DOHH2 (cell line): ENCODE measurements at regions not wholly inside any gene's neighbourhood (a gene's known extent, or its start where the extent isn't known, plus 50 kb on each side); places are given as distances from the start of the nearest gene placed in this dataset.

Source experiments
- H3F3A ChIP-seq: fragments of 200-600 bp; sonication (generic), shearing (Covaris generic); 2 replicates; pipeline ENCODE4 v1.6.0; 2016; ENCODE audit warnings: antibody characterized with exemption, mild to moderate bottlenecking; ENCODE audit not compliant: control insufficient read depth, insufficient read depth
- H3K27ac ChIP-seq: fragments of 200-600 bp; sonication (generic); 2 replicates; pipeline ENCODE4 v1.5.1; 2014; ENCODE audit warnings: low read depth, mild to moderate bottlenecking, low read length, moderate library complexity
- H3K27me3 ChIP-seq: fragments of 200-600 bp; sonication (generic); 2 replicates; pipeline ENCODE4 v1.6.1; 2014; ENCODE audit warnings: mild to moderate bottlenecking, low read length, mixed read lengths; ENCODE audit not compliant: control insufficient read depth
- H3K36me3 ChIP-seq: fragments of 200-600 bp; sonication (generic); 2 replicates; pipeline ENCODE4 v1.6.1; 2014; ENCODE audit warnings: mild to moderate bottlenecking, low read length, moderate library complexity, mixed read lengths; ENCODE audit not compliant: control insufficient read depth
- H3K4me1 ChIP-seq: fragments of 200-600 bp; sonication (generic); 2 replicates; pipeline ENCODE4 v1.6.1; 2014; ENCODE audit warnings: mild to moderate bottlenecking, low read length, mixed read lengths; ENCODE audit not compliant: control insufficient read depth
- H3K4me2 ChIP-seq: fragments of 200-600 bp; sonication (generic); 2 replicates; pipeline ENCODE4 v1.6.0; 2014; ENCODE audit warnings: mild to moderate bottlenecking, low read length, moderate library complexity
- H3K4me3 ChIP-seq: fragments of 200-600 bp; sonication (generic); 2 replicates; pipeline ENCODE4 v1.5.1; 2014; ENCODE audit warnings: mild to moderate bottlenecking, low read length, mixed read lengths
- H3K79me2 ChIP-seq: fragments of 200-600 bp; sonication (generic); 2 replicates; pipeline ENCODE4 v1.6.1; 2014; ENCODE audit warnings: mild to moderate bottlenecking, low read length, mixed read lengths; ENCODE audit not compliant: control insufficient read depth
- H3K9me2 ChIP-seq: fragments of 200-600 bp; sonication (generic); replicated peaks from 2 replicates; pipeline ENCODE4 v1.6.1; 2014; ENCODE audit warnings: mild to moderate bottlenecking, low read length, mixed read lengths; ENCODE audit not compliant: control insufficient read depth
- H3K9me3 ChIP-seq: fragments of 200-600 bp; sonication (generic); 2 replicates; pipeline ENCODE4 v1.6.1; 2014; ENCODE audit warnings: antibody characterized with exemption, low read length, mixed read lengths; ENCODE audit not compliant: control insufficient read depth, insufficient read depth
- H4K20me1 ChIP-seq: fragments of 200-600 bp; sonication (generic); 2 replicates; pipeline ENCODE4 v1.6.0; 2014; ENCODE audit warnings: low read depth, mild to moderate bottlenecking, antibody characterized with exemption, low read length, moderate library complexity; ENCODE audit not compliant: control insufficient read depth, insufficient read depth
- EZH2phosphoT487 ChIP-seq: fragments of 200-600 bp; sonication (generic); IDR thresholded peaks from 2 replicates; pipeline ENCODE4 v1.6.1; 2017; ENCODE audit warnings: borderline replicate concordance, mild to moderate bottlenecking, antibody characterized with exemption, low read length, moderate library complexity, mixed read lengths
- TF ChIP-seq, protein P1 (sequence below): fragments of 200-600 bp; sonication (generic); IDR thresholded peaks from one replicate; pipeline ENCODE4 v1.5.1; 2014; ENCODE audit warnings: antibody characterized with exemption, mild to moderate bottlenecking, low read depth, low read length; ENCODE audit not compliant: poor library complexity, severe bottlenecking

DNA sequence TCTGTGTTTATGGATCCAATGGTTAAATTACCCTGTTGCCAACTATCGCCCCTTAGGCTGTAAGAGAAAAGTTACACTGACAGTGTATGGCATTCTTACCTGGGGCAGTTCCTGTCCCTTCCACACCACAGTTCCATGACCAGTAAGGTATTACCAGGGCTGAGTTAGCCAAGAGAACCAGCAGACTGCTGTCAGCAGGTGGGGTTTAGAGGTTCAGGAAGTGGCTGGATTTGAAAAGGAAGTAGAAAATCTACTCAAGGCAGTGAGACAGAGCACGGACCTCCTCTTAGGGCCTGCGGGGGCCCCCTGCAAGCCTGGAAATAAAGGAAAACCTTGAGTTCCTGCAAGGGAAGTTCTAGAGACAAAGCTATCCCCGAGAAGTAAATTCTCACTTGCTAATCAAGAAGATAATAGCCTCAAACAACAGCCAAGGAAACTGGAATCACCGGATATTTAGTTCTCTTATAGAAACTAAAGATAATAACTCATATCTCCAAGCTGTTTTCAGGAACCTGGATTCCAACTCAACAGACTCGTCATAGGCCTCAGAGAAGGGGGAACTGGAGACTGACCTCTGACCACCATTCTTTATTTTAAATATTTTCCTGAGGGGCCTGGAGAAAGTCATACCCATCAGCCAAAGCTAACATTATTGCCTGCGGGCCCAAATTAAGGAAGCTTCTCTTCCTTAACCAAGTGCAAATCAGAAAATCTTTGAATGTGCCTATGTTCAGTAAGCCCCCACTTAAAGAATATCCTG, 161.7 kb downstream of the ANXA2 start:
- Histone ChIP-seq H4K20me1 (no peaks in the 10 kb centered on the region), H3F3A (no peaks in the 10 kb centered on the region), H3K9me3 (no peaks in the 10 kb centered on the region), H3K9me2 (no peaks in the 10 kb centered on the region), H3K36me3 (no peaks in the 10 kb centered on the region), H3K4me2 (no peak overlapping the region), H3K79me2 (no peaks in the 10 kb centered on the region), H3K4me1 (no peaks in the 10 kb centered on the region), H3K27me3 (no peaks in the 10 kb centered on the region), H3K27ac (no peak overlapping the region), H3K4me3 (no peak overlapping the region)
- no peak for TF ChIP-seq EZH2phosphoT487
- TF ChIP-seq, protein P1, sequence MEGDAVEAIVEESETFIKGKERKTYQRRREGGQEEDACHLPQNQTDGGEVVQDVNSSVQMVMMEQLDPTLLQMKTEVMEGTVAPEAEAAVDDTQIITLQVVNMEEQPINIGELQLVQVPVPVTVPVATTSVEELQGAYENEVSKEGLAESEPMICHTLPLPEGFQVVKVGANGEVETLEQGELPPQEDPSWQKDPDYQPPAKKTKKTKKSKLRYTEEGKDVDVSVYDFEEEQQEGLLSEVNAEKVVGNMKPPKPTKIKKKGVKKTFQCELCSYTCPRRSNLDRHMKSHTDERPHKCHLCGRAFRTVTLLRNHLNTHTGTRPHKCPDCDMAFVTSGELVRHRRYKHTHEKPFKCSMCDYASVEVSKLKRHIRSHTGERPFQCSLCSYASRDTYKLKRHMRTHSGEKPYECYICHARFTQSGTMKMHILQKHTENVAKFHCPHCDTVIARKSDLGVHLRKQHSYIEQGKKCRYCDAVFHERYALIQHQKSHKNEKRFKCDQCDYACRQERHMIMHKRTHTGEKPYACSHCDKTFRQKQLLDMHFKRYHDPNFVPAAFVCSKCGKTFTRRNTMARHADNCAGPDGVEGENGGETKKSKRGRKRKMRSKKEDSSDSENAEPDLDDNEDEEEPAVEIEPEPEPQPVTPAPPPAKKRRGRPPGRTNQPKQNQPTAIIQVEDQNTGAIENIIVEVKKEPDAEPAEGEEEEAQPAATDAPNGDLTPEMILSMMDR: no peak

DNA sequence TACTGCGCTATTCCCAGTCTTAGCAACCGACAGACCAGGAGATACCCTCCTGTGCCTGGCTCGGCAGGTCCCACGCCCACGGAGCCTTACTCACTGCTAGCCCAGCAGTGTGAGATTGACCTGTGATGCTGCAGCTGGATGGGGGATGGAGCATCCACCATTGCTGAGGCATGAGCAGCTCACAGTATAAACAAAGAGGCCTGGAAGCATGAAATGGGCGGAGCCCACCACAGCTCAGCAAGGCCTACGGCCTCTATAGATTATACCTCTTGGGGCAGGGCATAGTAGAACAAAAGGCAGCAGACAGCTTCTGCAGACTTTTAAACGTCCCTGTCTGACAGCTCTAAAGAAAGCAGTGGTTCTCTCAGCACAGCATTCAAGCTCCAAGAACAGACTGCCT, 160.3 kb downstream of the ANXA2 start:
- TF ChIP-seq EZH2phosphoT487: no peak
- TF ChIP-seq, protein P1: no peak
- no peaks in the 10 kb centered on the region for H4K20me1 ChIP-seq
- no peak overlapping the region for H3K4me2 ChIP-seq

DNA sequence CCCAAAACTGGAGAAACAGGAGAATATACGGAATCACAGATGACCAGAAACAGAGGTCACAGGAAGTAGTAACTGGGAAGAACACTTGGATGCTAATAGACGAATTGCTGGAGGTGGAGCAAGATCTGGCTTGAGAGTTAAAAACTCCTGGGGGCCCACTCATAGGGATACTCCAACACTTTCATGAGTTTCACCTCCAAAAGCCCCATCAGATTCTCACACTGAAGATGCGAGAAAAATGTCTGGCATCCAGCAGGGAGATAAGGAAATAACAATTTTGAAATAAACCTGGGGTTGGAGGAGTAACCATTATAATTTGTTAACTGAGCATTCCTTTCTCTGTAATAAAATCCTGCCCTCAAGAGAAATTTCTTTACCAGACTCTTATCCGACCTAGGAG, 154.0 kb downstream of the ANXA2 start:
- Histone ChIP-seq H4K20me1 (no peaks in the 10 kb centered on the region), H3F3A (no peaks in the 10 kb centered on the region), H3K79me2 (no peaks in the 10 kb centered on the region), H3K4me3 (no peak overlapping the region), H3K27me3 (peaks cover 3% of the 10 kb centered on the region; the same call in 1 of the 2 replicates), H3K36me3 (no peaks in the 10 kb centered on the region), H3K4me1 (no peaks in the 10 kb centered on the region), H3K9me3 (no peaks in the 10 kb centered on the region), H3K4me2 (no peak overlapping the region), H3K27ac (no peak overlapping the region), H3K9me2 (no peaks in the 10 kb centered on the region)
- TF ChIP-seq EZH2phosphoT487: no peak
- TF ChIP-seq, protein P1: no peak

More for the DNA sequence above, 160.3 kb downstream of the ANXA2 start:
- Histone ChIP-seq H3K27me3 (no peaks in the 10 kb centered on the region), H3K79me2 (no peaks in the 10 kb centered on the region), H3K27ac (no peak overlapping the region), H3K4me1 (no peaks in the 10 kb centered on the region), H3K9me2 (no peaks in the 10 kb centered on the region), H3K36me3 (no peaks in the 10 kb centered on the region), H3K9me3 (no peaks in the 10 kb centered on the region), H3F3A (no peaks in the 10 kb centered on the region), H3K4me3 (no peak overlapping the region)
